ENCODE measurements at regions not wholly inside any gene's neighbourhood (a gene's known extent, or its start where the extent isn't known, plus 50 kb on each side); places are given as distances from the start of the nearest gene placed in this dataset.

- TF ChIP-seq MYC (IDR thresholded peaks at IDR 0.05; ENCODE audit: low read depth, low read length) (no peak), MAX (IDR thresholded peaks at IDR 0.05; ENCODE audit: low read depth, low read length) (no peak), POLR2A (IDR thresholded peaks at IDR 0.05; ENCODE audit: extremely low read depth, insufficient read length) (no peak), CTCF (IDR thresholded peaks at IDR 0.05; ENCODE audit: low read depth, low read length) (no peak)
- no peak for DNase-seq (ENCODE audit: low read depth)
- no peak overlapping the region for H3K4me3 ChIP-seq (ENCODE audit: low read depth, low read length)
Measured at GRCh38 chr5:57833489-57833888, 350.9 kb upstream of the ACTBL2 start.

GRCh38 chr5:57832875-57833274 lies 350.3 kb upstream of the ACTBL2 start:
- DNase-seq (ENCODE audit: low read depth): no peak
- H3K4me3 ChIP-seq (ENCODE audit: low read depth, low read length): no peak overlapping the region
- TF ChIP-seq POLR2A (IDR thresholded peaks at IDR 0.05; ENCODE audit: extremely low read depth, insufficient read length) (no peak), MYC (IDR thresholded peaks at IDR 0.05; ENCODE audit: low read depth, low read length) (no peak), MAX (IDR thresholded peaks at IDR 0.05; ENCODE audit: low read depth, low read length) (no peak), CTCF (IDR thresholded peaks at IDR 0.05; ENCODE audit: low read depth, low read length) (no peak)

- H3K4me3 ChIP-seq (ENCODE audit: low read depth, low read length): no peak overlapping the region
- no peak for TF ChIP-seq MYC (IDR thresholded peaks at IDR 0.05; ENCODE audit: low read depth, low read length)
- TF ChIP-seq MAX (IDR thresholded peaks at IDR 0.05; ENCODE audit: low read depth, low read length): no peak
- no peak for TF ChIP-seq CTCF (IDR thresholded peaks at IDR 0.05; ENCODE audit: low read depth, low read length)
- no peak for TF ChIP-seq POLR2A (IDR thresholded peaks at IDR 0.05; ENCODE audit: extremely low read depth, insufficient read length)
- DNase-seq (ENCODE audit: low read depth): no peak
Measured at GRCh38 chr5:57831932-57832331, 349.3 kb upstream of the ACTBL2 start.

GRCh38 chr5:57831090-57831489 lies 348.5 kb upstream of the ACTBL2 start:
- no peak for DNase-seq (ENCODE audit: low read depth)
- H3K4me3 ChIP-seq (ENCODE audit: low read depth, low read length): no peak overlapping the region
- no peak for TF ChIP-seq MYC (IDR thresholded peaks at IDR 0.05; ENCODE audit: low read depth, low read length)
- no peak for TF ChIP-seq CTCF (IDR thresholded peaks at IDR 0.05; ENCODE audit: low read depth, low read length)
- no peak for TF ChIP-seq POLR2A (IDR thresholded peaks at IDR 0.05; ENCODE audit: extremely low read depth, insufficient read length)

- no peak for TF ChIP-seq MYC (IDR thresholded peaks at IDR 0.05; ENCODE audit: low read depth, low read length)
- TF ChIP-seq POLR2A (IDR thresholded peaks at IDR 0.05; ENCODE audit: extremely low read depth, insufficient read length): no peak
- TF ChIP-seq MAX (IDR thresholded peaks at IDR 0.05; ENCODE audit: low read depth, low read length): no peak
- no peak for TF ChIP-seq CTCF (IDR thresholded peaks at IDR 0.05; ENCODE audit: low read depth, low read length)
- no peak for DNase-seq (ENCODE audit: low read depth)
- H3K4me3 ChIP-seq (ENCODE audit: low read depth, low read length): no peak overlapping the region
Measured at GRCh38 chr5:57828221-57828620, 345.6 kb upstream of the ACTBL2 start.

GRCh38 chr5:57825031-57825686 lies 342.5 kb upstream of the ACTBL2 start:
- DNase-seq (ENCODE audit: low read depth): no peak
- no peak overlapping the region for H3K4me3 ChIP-seq (ENCODE audit: low read depth, low read length)
- TF ChIP-seq MAX (IDR thresholded peaks at IDR 0.05; ENCODE audit: low read depth, low read length) (no peak), POLR2A (IDR thresholded peaks at IDR 0.05; ENCODE audit: extremely low read depth, insufficient read length) (no peak), CTCF (IDR thresholded peaks at IDR 0.05; ENCODE audit: low read depth, low read length) (no peak), MYC (IDR thresholded peaks at IDR 0.05; ENCODE audit: low read depth, low read length) (no peak)
